ENCODE measurements at regions not wholly inside any gene's neighbourhood (a gene's known extent, or its start where the extent isn't known, plus 50 kb on each side); places are given as distances from the start of the nearest gene placed in this dataset.

GRCh38 chr10:23955456-23956225 lies 253.3 kb upstream of the KIAA1217 start:
- 52 to 67% methylated on average over 10 of the region's 10 CpGs for WGBS, 2 donors
- TF ChIP-seq EP300 (IDR thresholded peaks at IDR 0.05): no peak
- no peak for TF ChIP-seq CTCF (IDR thresholded peaks at IDR 0.05)
- Histone ChIP-seq H3K4me1 (no peaks in the 10 kb centered on the region), H3K27me3 (no peaks in the 10 kb centered on the region), H3K4me3 (no peak overlapping the region), H3K9me3 (peaks cover 0 to 9% (median 2%) of the 10 kb centered on the region in 4 donors), H3K36me3 (no peaks in the 10 kb centered on the region), H3K27ac (no peak overlapping the region)
- no peak for DNase-seq (ENCODE audit: low spot score in 2 of 2)

GRCh38 chr10:23965123-23965522 lies 243.8 kb upstream of the KIAA1217 start:
- Histone ChIP-seq H3K4me1 (no peaks in the 10 kb centered on the region), H3K36me3 (no peaks in the 10 kb centered on the region), H3K4me3 (no peak overlapping the region), H3K27ac (no peak overlapping the region), H3K9me3 (no peaks in the 10 kb centered on the region), H3K27me3 (no peaks in the 10 kb centered on the region)
- no peak for DNase-seq (ENCODE audit: low spot score in 2 of 2)
- WGBS, 2 donors: 47 to 49% methylated on average over 5 of the region's 5 CpGs
- TF ChIP-seq POLR2A (IDR thresholded peaks at IDR 0.05) (no peak), EP300 (IDR thresholded peaks at IDR 0.05) (no peak), CTCF (IDR thresholded peaks at IDR 0.05) (no peak)

- H3K27ac ChIP-seq: no peak overlapping the region
- 91 to 95% methylated on average over 1 of the region's 1 CpG for WGBS, 2 donors
Observed at GRCh38 chr10:23965880-23966279, 243.1 kb upstream of the KIAA1217 start.

GRCh38 chr10:23966504-23967051 lies 242.4 kb upstream of the KIAA1217 start:
- TF ChIP-seq POLR2A (IDR thresholded peaks at IDR 0.05) (no peak), EP300 (IDR thresholded peaks at IDR 0.05) (no peak), CTCF (IDR thresholded peaks at IDR 0.05) (no peak)
- H3K27me3 ChIP-seq: no peaks in the 10 kb centered on the region
- H3K4me1 ChIP-seq: no peaks in the 10 kb centered on the region
- H3K36me3 ChIP-seq: no peaks in the 10 kb centered on the region
- no peak for DNase-seq (ENCODE audit: low spot score in 2 of 2)
- WGBS, 2 donors: 33 to 52% methylated on average over 3 of the region's 3 CpGs
- no peaks in the 10 kb centered on the region for H3K9me3 ChIP-seq
- H3K27ac ChIP-seq: no peak overlapping the region
- no peak overlapping the region for H3K4me3 ChIP-seq

More at GRCh38 chr10:23965880-23966279, 243.1 kb upstream of the KIAA1217 start:
- no peaks in the 10 kb centered on the region for H3K36me3 ChIP-seq
- no peak overlapping the region for H3K4me3 ChIP-seq
- no peaks in the 10 kb centered on the region for H3K27me3 ChIP-seq
- H3K9me3 ChIP-seq: no peaks in the 10 kb centered on the region
- H3K4me1 ChIP-seq: no peaks in the 10 kb centered on the region
- TF ChIP-seq POLR2A (IDR thresholded peaks at IDR 0.05) (no peak), EP300 (IDR thresholded peaks at IDR 0.05) (no peak), CTCF (IDR thresholded peaks at IDR 0.05) (no peak)
- no peak for DNase-seq (ENCODE audit: low spot score in 2 of 2)

GRCh38 chr10:23968301-23968700 lies 240.6 kb upstream of the KIAA1217 start:
- no peaks in the 10 kb centered on the region for H3K4me1 ChIP-seq

More at GRCh38 chr10:23968301-23968700, 240.6 kb upstream of the KIAA1217 start:
- H3K36me3 ChIP-seq: no peaks in the 10 kb centered on the region
- no peaks in the 10 kb centered on the region for H3K9me3 ChIP-seq
- DNase-seq (ENCODE audit: low spot score in 2 of 2): no peak
- no peak overlapping the region for H3K4me3 ChIP-seq
- H3K27ac ChIP-seq: no peak overlapping the region
- 61 to 65% methylated on average over 4 of the region's 4 CpGs for WGBS, 2 donors
- H3K27me3 ChIP-seq: no peaks in the 10 kb centered on the region
- TF ChIP-seq EP300 (IDR thresholded peaks at IDR 0.05): no peak
- TF ChIP-seq CTCF (IDR thresholded peaks at IDR 0.05): no peak
- no peak for TF ChIP-seq POLR2A (IDR thresholded peaks at IDR 0.05)

All from tibial nerve (tissue), 4 donors.